ENCODE measurements at regions not wholly inside any gene's neighbourhood (a gene's known extent, or its start where the extent isn't known, plus 50 kb on each side); places are given as distances from the start of the nearest gene placed in this dataset.
"Not testable (repeated sequence)": the region's sequence is repeated elsewhere in the genome, so short reads cannot be mapped to it uniquely, and the experiment has no call there.

DNA sequence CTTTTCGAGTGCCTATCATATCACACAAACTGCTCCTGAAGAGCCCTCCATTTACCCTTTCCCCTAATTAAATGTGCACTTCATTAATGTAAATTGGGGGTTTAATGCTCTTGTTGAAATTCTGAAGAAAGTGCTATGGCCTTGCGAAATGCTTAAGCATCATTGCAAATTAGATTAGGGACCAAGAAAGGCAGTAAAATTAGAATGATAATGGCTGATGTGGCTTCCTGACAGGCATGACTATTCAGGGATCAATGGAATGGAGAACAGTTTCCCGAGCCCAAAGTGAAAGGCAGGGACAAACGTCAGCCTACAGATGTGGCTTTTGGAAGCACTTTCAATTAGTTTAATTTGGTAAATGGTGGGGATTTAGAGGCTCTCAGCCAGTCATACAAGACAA lies 120.1 kb downstream of the NKX6-1 start:
- DNase-seq: no peak

DNA sequence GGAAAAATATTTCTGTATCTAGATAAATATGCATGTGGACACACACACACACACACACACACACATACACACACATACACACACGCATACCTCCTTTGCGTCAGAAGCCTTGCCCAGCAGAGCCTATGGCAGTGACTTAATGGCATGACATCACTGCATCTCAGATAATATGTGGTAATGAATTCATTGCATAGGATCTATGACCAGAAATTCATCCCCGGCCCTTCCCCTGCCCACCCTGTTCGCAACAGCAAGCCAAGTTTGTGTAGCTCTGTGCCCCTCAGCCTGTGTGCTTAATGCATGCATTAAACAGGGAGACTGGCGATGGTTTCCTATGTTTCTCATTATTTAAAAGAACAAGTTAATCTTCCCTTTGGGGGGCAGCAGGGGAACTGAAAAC lies 120.7 kb downstream of the NKX6-1 start:
- no peak for DNase-seq

DNA sequence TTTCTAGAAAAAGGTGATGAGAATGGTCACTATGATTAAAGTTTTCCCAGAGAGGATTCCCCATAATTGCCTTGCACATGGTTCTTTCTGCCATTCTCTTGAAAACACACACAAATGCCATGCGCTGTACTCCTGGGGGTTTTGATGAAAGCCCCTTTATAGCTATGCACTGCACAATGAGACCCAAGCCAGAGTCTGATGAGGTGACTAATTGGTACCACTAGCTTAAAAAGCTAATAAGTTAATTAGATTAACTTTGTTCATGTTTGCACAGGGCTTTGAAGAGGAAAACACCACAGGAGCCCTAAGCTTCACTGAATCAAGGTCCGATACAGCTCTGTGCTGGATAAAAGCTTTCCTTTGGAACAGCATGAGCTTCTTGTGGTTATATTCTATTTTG lies 132.2 kb downstream of the NKX6-1 start:
- no peak for DNase-seq

DNA sequence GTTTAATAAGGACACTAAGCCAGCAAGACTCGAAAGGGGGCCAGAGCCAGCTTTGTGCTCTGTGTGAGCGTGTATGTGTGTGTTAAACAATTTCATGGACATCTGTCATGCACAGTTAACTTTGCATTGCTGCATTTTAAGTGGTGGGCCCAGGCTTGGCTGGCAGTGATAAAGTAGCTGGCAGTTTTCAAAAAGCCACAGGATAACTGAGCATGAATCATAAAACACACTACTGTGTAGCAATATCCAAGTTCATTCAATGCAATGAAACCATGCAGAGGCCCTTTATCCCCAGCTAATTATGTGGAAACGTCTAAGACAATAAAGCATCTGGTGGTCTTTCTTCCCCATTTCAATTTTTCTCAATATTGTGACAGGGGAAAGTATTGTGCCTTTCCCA lies 132.9 kb downstream of the NKX6-1 start:
- no peak for DNase-seq

DNA sequence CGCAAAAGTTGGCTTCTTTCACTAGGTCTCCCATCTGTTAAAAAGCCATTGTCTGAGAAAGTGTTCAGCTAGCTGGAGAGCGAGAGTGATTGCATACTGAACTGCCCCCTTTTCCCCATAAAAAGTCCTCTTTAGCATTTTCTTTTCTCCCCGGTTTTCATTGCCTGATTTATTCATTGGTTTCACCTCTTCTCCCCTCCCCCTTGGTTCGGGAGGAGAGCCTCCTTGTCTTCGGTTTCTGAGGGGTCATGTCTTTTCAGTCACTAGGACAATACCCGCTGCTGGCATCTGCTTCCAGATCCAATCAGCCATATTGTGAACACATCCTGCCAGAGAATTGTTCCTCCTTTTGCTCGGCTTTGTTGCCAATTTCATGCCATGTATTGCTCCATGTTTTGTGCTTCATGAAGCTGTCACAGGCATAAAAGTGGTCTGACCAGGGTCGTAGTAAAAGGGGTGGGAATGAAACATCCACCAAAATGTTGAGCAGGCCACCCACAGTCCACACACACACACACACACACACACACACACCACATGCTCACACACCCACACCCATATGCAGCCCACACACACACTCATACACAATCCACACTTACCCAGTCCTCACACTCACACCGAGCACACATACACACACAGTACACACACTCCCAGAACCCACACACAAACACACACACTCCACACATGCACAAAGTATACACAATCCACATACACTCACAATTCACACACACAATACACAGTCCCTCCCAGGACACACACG lies 136.0 kb downstream of the NKX6-1 start:
- no peak for DNase-seq

DNA sequence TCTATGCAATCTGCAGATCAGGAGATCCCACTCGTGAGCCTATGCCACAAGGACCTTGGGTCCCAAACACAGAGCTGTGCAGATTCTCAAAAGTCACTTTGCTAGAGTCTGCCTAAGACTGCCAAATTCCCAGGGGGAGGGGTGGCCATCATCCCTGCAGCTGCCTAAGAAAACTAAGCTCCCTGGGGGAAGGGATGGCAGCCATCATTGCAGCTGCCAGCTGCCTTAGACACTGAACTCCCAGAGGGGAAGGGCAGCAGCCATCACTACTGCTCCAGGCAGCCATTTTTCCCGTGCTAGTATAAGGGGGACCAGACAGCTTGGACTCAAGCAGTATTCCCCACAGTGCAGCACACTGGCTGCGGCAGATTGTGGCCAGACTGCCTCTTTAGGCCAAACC lies 156.9 kb downstream of the NKX6-1 start:
- no peak for DNase-seq

DNA sequence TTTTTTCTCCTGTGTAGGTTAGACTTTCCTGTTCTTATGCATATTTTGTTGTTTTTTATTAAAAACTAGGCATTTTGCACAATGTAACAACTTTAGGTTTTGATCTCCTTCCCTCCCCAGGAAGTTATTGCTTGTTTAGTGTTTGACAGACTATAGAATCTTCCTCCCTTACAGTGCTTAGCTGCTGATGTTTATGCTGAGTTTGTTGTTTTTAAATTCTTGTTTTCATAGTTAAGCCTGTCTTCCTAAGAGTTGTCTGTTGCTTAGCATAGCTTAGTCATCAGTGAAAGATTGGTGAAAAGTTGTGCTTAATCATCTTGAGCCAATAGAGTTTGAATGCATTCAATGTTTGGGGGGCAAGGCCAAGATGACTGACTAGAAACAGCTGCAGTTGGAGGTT lies 157.5 kb downstream of the NKX6-1 start:
- DNase-seq: no peak

DNA sequence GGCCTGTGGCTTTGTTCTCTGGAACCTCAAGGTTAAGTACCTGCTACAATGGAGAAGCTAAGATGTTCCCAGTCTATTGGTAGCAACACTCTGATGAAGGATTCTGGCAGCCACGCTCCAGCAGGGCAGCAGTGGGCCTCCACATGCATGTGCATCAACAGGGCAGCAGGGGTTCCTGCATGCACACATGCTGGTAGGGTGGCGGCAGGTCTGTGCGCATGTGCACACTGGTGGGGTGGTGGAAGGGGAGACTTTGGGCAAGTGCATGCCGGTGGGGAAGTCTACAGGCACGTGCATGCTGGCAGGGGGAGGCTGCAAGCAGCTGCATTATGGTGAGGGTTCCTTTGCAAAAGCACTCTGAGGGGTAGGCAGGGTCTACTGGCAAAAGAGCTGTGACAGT lies 160.7 kb downstream of the NKX6-1 start:
- DNase-seq: no peak

DNA sequence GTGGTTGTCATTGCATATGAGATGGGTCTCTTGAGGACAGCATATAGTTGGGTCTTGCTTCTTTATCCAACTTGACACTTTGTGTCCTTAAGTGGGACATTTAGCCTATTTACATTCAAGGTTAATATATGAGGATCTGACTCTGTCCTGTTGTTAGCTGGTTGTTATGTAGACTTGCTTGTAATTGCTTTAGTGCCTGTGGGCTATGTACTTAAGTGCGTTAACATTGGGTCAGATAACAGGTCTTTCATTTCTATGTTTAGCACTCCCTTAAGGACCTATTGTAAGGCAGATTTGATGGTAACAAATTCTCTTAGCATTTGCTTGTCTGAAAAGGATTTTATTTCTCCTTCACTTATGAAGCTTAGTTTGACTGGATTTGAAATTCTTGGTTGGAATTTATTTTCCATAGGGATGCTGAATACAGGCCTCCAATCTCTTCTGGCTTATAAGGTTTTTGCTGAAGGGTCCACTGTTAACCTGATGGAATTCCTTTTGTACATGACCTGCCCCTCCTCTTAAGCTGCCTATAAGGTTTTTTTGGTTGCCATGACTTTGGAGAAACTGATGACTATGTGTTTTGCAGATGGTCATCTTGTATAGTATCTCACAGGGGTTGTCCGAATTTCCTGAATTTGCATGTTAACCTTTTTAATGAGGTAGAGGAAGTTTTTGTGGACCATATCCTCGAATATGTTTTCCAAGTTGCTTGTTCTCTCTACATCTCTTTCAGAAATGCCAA lies 162.0 kb downstream of the NKX6-1 start:
- peak; percentile 58 for DNase-seq

DNA sequence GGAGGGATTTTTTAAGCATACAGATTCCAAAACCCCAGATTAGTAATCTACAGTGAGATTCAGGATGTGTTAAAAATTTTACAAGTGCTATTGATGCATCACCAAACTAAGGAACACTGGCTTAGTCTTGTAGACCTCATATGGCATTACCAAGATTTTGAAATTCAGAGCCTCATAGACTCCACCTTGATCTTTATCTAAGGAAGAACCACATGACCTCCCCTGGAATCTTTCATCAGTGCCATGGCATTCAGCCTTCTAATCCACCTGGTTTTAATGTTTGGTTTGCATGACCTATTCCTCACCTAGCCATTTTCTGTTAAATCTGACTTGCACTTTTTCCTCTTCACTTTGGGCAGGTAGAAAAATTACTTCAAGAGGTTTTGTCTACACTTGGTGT lies 171.6 kb downstream of the NKX6-1 start:
- DNase-seq: no peak

DNA sequence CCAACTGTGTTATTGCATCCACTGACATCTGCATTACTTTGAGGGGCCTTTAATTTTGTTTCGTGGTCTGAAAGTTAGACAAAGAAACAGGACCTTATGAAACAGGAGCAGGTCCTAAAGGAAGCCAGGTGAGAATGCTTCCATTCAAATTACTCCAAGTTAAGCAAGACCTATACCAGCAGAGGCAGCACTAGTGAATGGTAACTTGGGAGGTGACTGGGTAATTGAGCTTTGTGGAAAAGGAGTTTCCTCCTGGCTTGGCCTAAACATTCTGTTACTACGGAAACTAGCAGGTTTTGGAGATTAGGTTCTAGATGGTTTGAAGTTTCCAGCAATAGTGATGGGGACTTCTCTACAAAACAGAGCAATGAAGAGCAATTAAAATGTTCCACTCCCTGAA lies 173.5 kb downstream of the NKX6-1 start:
- DNase-seq: no peak

DNA sequence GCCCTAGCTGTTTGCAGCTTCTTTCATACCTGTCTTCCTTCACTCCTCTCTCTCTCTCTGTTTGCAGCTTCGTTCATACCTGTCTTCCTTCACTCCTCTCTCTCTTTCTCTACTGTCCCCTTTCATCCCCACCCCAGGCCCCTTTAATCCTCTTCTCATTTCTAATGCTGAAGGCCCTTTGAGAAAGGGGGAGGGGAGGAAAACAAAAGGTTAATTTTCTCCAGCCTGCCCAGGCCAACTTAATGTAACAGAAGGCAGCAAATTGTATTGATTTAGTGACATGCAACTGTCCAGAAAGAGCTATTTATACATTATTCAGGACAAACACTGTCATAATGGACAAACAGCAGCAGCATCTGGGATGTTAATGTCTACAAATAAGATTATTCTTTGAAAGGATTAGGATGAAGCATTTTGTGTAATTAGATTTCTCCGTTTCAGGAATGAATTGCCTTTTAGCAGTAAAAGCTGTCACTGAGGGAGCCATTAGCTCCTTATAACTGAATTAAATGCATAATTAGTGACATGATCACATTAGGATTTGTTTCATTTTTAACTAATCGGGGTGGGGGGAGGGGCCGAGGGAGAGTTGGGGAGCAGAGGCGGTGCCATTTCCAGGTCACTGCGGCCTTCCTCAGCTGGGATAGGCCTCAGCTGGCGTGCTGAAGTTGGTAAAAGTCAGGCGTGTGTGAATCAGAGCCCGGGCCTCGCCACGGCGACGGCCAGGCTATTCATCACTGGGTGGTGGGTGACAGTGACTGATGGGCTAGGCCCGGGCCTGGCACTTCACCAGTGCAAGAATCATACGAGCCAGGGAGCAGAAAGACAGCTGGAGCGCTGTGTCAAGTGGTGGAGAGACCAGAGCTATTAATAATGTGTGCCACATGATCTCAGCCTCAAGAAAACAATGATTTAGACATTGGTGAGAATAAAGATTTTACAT lies 174.5 kb downstream of the NKX6-1 start:
- peak; percentile 13 for DNase-seq

DNA sequence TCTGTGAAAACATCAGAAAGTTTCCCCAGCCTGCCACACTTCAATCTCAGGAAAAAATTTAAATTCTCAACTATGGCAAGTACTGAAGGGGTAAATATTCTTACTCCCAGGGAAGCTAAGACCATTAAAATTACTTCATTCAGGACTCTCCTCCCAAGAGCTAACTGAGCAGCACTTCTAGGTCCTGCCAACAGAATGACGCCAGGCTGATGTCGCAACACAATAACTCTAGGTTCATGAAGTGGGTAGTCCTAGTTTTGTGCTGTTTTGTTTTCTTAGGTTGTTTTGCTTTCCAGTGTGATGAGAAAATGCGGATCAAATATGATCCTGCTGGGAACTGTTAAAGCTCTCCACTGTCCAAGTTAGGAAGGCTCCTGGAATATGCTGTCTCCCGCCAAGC lies 180.0 kb downstream of the NKX6-1 start:
- DNase-seq: no peak

DNA sequence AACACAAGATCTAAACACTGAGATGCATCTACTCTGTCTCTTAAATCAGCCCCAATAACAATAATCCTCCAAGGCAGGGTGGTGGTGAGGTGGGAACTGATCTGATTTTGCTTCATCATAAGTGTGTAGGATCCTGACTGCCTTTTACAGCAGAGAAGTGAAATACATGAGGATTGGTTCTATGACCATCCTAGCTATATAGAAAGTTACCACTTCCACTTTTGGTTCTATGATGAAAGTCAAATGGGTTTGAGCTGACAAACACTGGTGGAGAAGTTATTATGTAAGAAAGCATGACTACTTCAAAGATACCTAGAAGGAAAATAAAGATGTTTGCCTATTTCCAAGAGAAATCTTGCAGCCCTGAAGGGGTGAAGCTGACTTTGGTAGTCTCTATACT lies 181.6 kb downstream of the NKX6-1 start:
- DNase-seq: no peak

DNA sequence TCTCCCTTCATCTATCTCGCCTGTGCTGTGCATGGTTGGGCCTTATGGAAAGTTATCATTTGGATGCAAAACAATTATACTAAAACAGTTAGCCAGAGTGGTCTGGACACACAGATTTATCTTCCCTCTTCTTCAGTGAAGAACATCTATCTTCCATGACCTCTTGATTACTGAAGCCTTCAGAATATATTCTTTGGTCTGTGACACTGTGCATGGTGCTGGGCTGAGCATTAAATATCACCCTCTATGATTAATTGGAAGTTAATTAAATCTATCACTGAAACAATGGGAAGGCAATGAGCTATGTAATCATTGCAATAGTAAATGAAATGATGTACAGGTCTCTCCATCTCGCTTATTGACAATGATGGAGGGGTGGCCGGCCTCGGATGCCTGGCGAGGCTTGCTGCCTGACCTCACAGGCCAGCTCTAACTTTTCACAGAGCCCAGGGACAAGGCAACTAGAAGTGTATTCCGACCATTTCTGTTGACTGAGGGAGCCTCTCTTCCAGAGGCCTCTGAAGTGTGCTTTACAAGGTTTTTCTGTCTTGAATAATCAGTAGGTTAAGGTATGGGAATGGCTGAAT lies 186.6 kb downstream of the NKX6-1 start:
- no peak for DNase-seq

DNA sequence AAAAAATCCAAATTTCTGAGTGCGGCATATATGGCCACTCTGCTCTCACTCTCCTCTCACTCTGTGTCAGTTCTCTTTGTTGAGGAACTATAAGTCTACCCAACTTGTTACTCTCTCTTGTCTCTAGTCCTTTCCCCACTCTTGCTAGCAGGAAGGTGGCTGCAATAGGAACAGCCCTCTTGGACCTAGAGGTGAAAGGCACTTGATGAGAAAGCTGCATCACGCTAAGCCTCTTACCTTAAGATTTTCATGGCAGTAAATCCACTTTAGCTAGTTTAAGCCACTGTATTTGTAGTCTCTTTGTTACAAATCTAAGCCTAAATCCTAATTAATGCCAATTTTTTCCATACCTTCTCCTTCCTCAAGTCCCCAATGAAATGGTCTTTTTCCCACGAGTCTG lies 189.9 kb downstream of the NKX6-1 start:
- DNase-seq: no peak

DNA sequence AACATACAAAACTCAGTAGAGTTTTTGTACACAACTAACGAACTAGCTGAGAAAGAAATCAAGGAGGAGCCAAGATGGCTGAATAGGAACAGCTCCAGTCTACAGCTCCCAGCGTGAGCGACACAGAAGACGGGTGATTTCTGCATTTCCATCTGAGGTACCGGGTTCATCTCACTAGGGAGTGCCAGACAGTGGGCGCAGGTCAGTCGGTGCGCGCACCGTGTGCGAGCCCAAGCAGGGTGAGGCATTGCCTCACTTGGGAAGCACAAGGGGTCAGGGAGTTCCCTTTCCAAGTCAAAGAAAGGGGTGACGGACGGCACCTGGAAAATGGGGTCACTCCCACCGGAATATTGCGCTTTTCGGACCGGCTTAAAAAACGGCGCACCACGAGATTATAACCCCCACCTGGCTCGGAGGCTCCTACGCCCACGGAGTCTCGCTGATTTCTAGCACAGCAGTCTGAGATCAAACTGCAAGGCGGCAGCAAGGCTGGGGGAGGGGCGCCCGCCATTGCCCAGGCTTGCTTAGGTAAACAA lies 200.3 kb downstream of the NKX6-1 start:
- not testable (repeated sequence) for DNase-seq

DNA sequence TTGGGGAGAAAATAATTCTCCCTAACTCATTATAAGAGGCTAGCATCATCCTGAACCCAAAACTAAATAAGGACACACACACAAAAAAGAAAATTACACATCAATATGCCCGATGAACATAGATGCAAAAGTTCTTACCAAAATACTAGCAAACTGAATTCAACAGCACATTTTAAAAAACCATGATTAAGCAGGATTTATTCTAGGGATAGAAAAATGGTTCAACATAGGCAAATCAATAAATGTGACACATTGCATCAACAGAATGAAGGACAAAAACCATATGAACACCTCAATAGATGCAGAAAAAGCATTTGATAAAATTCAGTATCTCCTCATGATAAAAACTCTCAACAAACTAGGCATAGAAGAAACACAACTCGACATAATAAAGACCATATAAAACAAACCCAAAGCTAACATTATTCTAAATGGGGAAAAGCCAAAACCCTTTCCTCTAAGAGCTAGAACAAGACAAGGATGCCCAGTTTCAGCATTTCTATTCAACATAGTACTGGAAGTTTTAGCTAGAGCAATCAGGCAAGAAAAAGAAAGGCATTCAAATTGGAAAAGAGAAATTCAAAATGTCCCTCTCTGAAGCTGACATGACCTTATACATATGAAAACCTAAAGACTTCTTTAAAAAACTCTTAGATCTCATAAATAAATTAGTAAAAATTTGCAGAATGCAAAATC lies 200.9 kb downstream of the NKX6-1 start:
- no peak for DNase-seq

DNA sequence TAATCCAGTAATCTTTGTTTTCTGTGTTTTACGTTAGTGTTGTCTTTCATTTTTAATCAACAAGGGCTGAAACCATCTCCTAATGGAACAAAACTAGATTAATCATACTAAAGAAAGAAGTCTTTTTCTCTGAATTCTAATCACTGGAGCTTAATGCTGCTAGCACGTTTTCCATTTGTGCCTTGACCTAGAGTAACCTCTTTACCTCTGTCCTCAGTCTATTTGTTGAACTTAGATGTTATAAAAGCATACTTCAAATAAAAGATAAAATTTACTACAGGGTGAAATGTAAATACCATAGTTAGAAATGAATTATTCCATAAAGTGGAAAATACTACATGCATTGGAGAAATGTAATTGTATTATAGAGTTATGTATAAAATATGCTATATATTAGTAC lies 207.1 kb downstream of the NKX6-1 start:
- no peak for DNase-seq

DNA sequence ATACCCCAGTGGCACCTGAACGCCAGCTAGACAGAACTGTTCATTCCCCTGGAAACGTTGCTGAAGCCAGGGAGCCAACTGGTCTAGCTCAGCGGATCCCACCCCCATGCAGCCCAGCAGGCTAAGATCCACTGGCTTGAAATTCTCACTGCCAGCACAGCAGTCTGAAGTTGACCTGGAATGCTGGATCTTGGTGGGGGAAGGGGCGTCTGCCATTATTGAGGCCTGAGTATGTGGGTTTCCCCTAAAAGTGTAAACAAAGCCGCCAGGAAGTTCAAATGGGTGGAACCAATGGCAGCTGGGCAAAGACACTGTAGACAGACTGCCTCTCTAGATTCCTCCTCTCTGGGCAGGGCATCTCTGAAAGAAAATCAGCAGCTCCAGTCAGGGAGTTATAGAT lies 213.0 kb downstream of the NKX6-1 start:
- DNase-seq: no peak

DNA sequence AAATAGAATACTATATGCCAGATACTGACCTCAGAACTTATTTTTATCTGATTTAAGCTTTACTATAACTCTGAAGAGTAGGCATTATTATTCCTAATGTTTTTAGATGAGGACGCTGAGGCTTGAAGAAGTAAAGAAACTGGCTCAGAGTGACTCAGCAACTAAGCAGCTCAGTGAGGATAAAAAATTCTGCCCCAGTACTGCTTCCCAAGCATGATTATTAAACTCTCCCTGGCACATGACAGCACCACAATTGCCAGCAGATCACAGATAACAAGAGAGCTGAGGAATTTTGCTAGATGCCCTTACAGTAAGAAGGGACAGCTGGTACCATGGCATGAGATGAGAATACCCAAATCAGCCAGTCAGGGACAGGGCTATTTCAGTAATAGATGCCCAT lies 219.4 kb downstream of the NKX6-1 start:
- DNase-seq: no peak

DNA sequence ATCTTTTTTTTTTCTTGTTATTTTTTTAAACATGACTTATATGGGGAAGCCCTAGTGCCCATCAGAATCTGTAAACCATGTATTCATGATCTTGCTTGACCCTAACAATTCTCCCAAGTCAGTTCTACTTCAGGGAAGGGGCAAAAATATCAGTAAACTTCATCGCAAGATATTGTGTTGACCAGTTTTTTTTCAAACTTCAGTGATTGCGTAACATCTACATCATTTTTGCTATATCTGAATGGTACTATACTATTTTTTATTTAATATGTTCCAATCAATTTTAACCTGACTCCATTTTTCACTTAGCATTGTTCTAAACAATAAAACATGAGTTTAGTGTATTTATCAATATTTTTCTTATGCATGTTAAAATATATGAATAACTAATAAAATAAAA lies 221.2 kb downstream of the NKX6-1 start:
- DNase-seq: no peak
